PC-3 (cell line): ENCODE measurements at regions not wholly inside any gene's neighbourhood (a gene's known extent, or its start where the extent isn't known, plus 50 kb on each side); places are given as distances from the start of the nearest gene placed in this dataset.
"Not testable (repeated sequence)": the region's sequence is repeated elsewhere in the genome, so short reads cannot be mapped to it uniquely, and the experiment has no call there.

Source experiments
- ATAC-seq: fragments of 200-7000 bp; cut with Tn5 transposase; 2 replicates; pipeline ENCODE4 v1.9.1; 2020; ENCODE audit warnings: mild to moderate bottlenecking, moderate library complexity
- BruUV-seq: library from RNA; stranded (reverse); fragments of 400-500 nt; replicated peaks from 2 replicates; lab custom pipeline; 2021; lab: Mats Ljungman, UMichigan
- CTCF ChIA-PET: fragments of 300-600 bp; sonication (Branson Sonifier 250); formaldehyde crosslinking; loops from one replicate; lab custom pipeline; 2022; ENCODE audit warnings: antibody characterized with exemption; lab: Charles Lee
- POLR2A ChIA-PET: fragments of 300-600 bp; sonication (Branson Sonifier 250); formaldehyde crosslinking; loops from one replicate; lab custom pipeline; 2022; ENCODE audit warnings: antibody characterized with exemption; ENCODE audit not compliant: unreplicated experiment; lab: Charles Lee
- DNase-seq: peaks from one replicate; pipeline ENCODE4 v3.0.0-alpha.2; 2015
- H2AFZ ChIP-seq: fragments of 300-600 bp; sonication (generic); 2 replicates; pipeline ENCODE4 v1.6.0; 2016; ENCODE audit warnings: antibody characterized with exemption, low read length
- H3F3A ChIP-seq: fragments of 300-600 bp; sonication (generic); one replicate; pipeline ENCODE4 v1.6.0; 2017; ENCODE audit warnings: antibody characterized with exemption, low read length, control low read depth, mild to moderate bottlenecking; ENCODE audit not compliant: unreplicated experiment
- H3K27ac ChIP-seq: fragments of 300-600 bp; sonication (generic); 2 replicates; pipeline ENCODE4 v1.5.1; 2016; ENCODE audit warnings: mild to moderate bottlenecking, low read length
- H3K27me3 ChIP-seq: fragments of 300-600 bp; sonication (generic); 2 replicates; pipeline ENCODE4 v1.6.1; 2016; ENCODE audit warnings: low read length, mixed read lengths
- H3K36me3 ChIP-seq: fragments of 300-600 bp; sonication (generic); 2 replicates; pipeline ENCODE4 v1.6.1; 2016; ENCODE audit warnings: low read depth, mixed run types, low read length, mixed read lengths
- H3K4me1 ChIP-seq: fragments of 300-600 bp; sonication (generic); 2 replicates; pipeline ENCODE4 v1.5.1; 2016; ENCODE audit warnings: low read length; ENCODE audit not compliant: insufficient read depth
- H3K4me2 ChIP-seq: fragments of 300-600 bp; sonication (generic); 2 replicates; pipeline ENCODE4 v1.6.0; 2016; ENCODE audit warnings: low read length
- H3K4me3 ChIP-seq: fragments of 300-600 bp; sonication (generic); 2 replicates; pipeline ENCODE4 v1.5.1; 2016; ENCODE audit warnings: mild to moderate bottlenecking, low read length, mixed read lengths
- H3K79me2 ChIP-seq: fragments of 300-600 bp; sonication (generic); 2 replicates; pipeline ENCODE4 v1.6.1; 2017; ENCODE audit warnings: low read length, mixed read lengths
- H3K9ac ChIP-seq: fragments of 300-600 bp; sonication (generic); 2 replicates; pipeline ENCODE4 v1.6.0; 2016; ENCODE audit warnings: mild to moderate bottlenecking, low read length
- H3K9me2 ChIP-seq: fragments of 300-600 bp; sonication (generic); replicated peaks from 2 replicates; pipeline ENCODE4 v1.6.1; 2016; ENCODE audit warnings: mixed run types, low read length, mixed read lengths
- H3K9me3 ChIP-seq: fragments of 300-600 bp; sonication (generic); 2 replicates; pipeline ENCODE4 v1.6.1; 2016; ENCODE audit warnings: low read length, mixed read lengths
- H4K20me1 ChIP-seq: fragments of 300-600 bp; sonication (generic); 2 replicates; pipeline ENCODE4 v1.6.1; 2016; ENCODE audit warnings: low read length, mixed read lengths
- EZH2 ChIP-seq: fragments of 300-600 bp; sonication (generic); IDR thresholded peaks from one replicate; pipeline ENCODE4 v1.6.1; 2017; ENCODE audit warnings: antibody characterized with exemption, mild to moderate bottlenecking, low read length; ENCODE audit not compliant: unreplicated experiment
- EZH2phosphoT487 ChIP-seq: fragments of 300-600 bp; sonication (generic); IDR thresholded peaks from 2 replicates; pipeline ENCODE4 v1.6.1; 2018; ENCODE audit warnings: mild to moderate bottlenecking, antibody characterized with exemption, low read length, borderline replicate concordance
- intact Hi-C: fragments of 100-400 bp; cut with micrococcal nuclease; formaldehyde crosslinking; loops from 2 replicates; pipeline ENCODE4 v1.9.0; 2023
- TF ChIP-seq, protein P1 (sequence below): fragments of 300-600 bp; sonication (generic); conservative IDR thresholded peaks from 2 replicates; pipeline ENCODE4 v1.5.1; 2017; ENCODE audit warnings: antibody characterized with exemption, low read depth, mild to moderate bottlenecking, low read length

DNA sequence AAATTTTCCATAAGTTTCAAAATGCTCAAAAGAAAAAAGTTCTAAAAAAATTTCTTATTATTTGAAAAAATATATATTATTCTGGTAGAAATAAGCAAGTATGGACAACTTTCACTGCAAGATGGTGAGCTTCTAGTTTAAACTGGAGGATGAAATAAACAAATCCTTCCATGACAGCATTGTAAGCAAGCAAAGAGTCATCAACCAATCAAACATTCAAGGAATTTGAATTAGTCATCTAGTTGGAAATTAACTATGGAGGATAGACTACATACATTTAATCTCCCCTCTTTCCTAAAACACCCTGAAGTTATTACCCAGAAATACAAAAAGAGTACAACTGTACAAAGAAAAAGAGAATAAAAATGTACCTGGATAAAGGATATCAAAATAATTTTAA, 51.0 kb upstream of the IRX5 start:
- ATAC-seq (no peak), DNase-seq (no peak)
- H3K4me2 ChIP-seq, result no peak overlapping the region
- H4K20me1 ChIP-seq, result no peaks in the 10 kb centered on the region
- BruUV-seq, result no TSS peak
- H3K27me3 ChIP-seq, result no peaks in the 10 kb centered on the region
- no peaks in the 10 kb centered on the region for H3K9me3 ChIP-seq
- H3K79me2 ChIP-seq, result no peaks in the 10 kb centered on the region
- H2AFZ ChIP-seq, result no peak overlapping the region
- CTCF ChIA-PET, result no interaction called here
- no peaks in the 10 kb centered on the region for H3K9me2 ChIP-seq
- intact Hi-C loops, result no loop called here
- no peaks in the 10 kb centered on the region for H3K4me1 ChIP-seq
- no peaks in the 10 kb centered on the region for H3K36me3 ChIP-seq
- POLR2A ChIA-PET, result no interaction called here
- TF ChIP-seq EZH2phosphoT487 (no peak), EZH2 (no peak)
- TF ChIP-seq, protein P1, sequence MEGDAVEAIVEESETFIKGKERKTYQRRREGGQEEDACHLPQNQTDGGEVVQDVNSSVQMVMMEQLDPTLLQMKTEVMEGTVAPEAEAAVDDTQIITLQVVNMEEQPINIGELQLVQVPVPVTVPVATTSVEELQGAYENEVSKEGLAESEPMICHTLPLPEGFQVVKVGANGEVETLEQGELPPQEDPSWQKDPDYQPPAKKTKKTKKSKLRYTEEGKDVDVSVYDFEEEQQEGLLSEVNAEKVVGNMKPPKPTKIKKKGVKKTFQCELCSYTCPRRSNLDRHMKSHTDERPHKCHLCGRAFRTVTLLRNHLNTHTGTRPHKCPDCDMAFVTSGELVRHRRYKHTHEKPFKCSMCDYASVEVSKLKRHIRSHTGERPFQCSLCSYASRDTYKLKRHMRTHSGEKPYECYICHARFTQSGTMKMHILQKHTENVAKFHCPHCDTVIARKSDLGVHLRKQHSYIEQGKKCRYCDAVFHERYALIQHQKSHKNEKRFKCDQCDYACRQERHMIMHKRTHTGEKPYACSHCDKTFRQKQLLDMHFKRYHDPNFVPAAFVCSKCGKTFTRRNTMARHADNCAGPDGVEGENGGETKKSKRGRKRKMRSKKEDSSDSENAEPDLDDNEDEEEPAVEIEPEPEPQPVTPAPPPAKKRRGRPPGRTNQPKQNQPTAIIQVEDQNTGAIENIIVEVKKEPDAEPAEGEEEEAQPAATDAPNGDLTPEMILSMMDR, result no peak
- H3K9ac ChIP-seq, result no peak overlapping the region
- H3F3A ChIP-seq, result no peaks in the 10 kb centered on the region
- H3K27ac ChIP-seq, result no peak overlapping the region
- H3K4me3 ChIP-seq, result no peak overlapping the region

DNA sequence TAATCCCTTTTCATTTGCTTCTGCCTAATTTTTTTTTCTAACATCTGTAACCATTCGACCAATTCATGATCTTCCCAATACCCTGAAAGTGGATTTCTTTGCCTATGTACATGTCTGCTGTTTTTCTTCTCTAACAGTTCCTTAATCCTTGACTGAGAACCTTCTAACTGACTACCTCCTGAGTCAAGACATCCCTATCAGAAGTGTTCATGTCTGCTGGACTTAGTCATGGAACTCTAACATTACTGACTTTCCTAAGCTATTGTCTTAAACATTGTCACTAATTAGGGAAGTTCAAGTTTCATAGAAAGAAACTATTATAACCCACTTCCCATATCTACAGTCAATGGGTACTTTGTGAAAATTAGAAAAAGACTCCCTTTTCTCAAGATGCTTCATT, 52.4 kb upstream of the IRX5 start:
- POLR2A ChIA-PET, result no interaction called here

DNA sequence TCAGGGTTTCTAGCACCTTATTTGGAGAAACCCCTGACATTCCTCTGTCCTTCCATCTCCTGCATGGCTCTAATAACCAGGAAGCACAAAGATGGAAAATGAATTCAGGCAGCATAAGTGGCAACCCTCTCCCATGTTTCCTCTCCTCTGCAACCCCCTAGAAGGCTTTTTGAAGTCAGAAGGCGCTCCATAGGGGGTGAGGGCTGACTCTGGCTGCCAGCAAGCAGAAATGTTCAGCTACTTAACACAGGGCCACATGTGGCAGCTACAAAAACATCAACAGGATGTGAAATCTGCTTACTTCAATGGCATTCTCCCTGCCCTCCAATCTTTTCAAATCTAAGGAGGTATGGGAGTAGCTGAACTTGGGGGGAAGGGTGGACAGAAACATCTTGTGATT, 55.2 kb upstream of the IRX5 start:
- ATAC-seq, result no peak
- Histone ChIP-seq H3K9me2 (no peaks in the 10 kb centered on the region), H3K9ac (no peak overlapping the region), H3K4me2 (no peak overlapping the region), H3K4me1 (no peaks in the 10 kb centered on the region), H3K27ac (no peak overlapping the region), H3K4me3 (no peak overlapping the region), H2AFZ (no peak overlapping the region), H3K79me2 (no peaks in the 10 kb centered on the region), H3K27me3 (no peaks in the 10 kb centered on the region), H3F3A (no peaks in the 10 kb centered on the region), H3K9me3 (no peaks in the 10 kb centered on the region), H4K20me1 (no peaks in the 10 kb centered on the region), H3K36me3 (no peaks in the 10 kb centered on the region)
- no peak for DNase-seq
- POLR2A ChIA-PET, result no interaction called here
- no TSS peak for BruUV-seq
- intact Hi-C loops, result no loop called here
- TF ChIP-seq EZH2 (no peak), EZH2phosphoT487 (no peak)
- TF ChIP-seq, protein P1, result no peak
- CTCF ChIA-PET, result no interaction called here

More for the DNA sequence above, 52.4 kb upstream of the IRX5 start:
- no peak overlapping the region for H3K4me2 ChIP-seq
- no peaks in the 10 kb centered on the region for H3K27me3 ChIP-seq
- no peak overlapping the region for H3K27ac ChIP-seq
- H3K9me2 ChIP-seq, result no peaks in the 10 kb centered on the region
- no peaks in the 10 kb centered on the region for H3K9me3 ChIP-seq
- no peaks in the 10 kb centered on the region for H3K79me2 ChIP-seq
- BruUV-seq, result no TSS peak
- intact Hi-C loops, result no loop called here
- CTCF ChIA-PET, result no interaction called here
- H3K9ac ChIP-seq, result no peak overlapping the region
- no peaks in the 10 kb centered on the region for H3K4me1 ChIP-seq
- H4K20me1 ChIP-seq, result no peaks in the 10 kb centered on the region
- H3K4me3 ChIP-seq, result no peak overlapping the region
- ATAC-seq (no peak), DNase-seq (no peak)
- no peak overlapping the region for H2AFZ ChIP-seq
- no peaks in the 10 kb centered on the region for H3K36me3 ChIP-seq
- no peaks in the 10 kb centered on the region for H3F3A ChIP-seq
- TF ChIP-seq EZH2, result no peak

DNA sequence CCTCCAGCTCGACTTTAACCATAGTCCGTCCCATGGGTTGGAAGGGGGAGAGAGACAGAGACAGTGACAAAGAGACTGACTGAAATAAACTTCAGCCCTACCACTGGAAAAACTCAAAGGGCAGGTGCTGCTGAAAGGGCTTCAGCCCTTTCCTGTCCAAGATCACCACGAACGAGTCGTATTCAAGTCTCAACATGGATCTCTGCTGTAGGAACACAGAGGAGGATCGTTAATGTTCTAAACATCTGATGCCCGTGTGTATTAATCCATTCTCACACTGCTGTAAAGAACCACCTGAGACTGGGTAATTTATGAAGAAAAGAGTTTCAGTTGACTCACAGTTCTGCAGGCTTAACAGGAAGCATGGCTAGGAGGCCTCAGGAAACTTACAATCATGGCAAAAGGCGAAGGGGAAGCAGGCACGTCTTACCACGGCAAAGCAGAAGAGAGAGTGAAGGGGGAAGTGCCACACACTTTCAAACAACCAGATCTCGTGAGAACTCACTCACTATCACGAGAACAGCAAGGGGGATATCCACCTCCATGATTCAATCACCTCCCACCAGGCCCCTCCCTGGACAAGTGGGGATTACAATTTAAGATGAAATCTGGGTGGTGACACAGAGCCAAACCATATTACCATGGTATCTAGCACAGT, 56.8 kb upstream of the IRX5 start:
- H3K4me1 ChIP-seq, H3K36me3 ChIP-seq, H3K9me2 ChIP-seq, BruUV-seq, H3K9me3 ChIP-seq, DNase-seq, ATAC-seq, H2AFZ ChIP-seq, H4K20me1 ChIP-seq, H3K79me2 ChIP-seq, POLR2A ChIA-PET, H3K4me2 ChIP-seq, H3K27ac ChIP-seq, intact Hi-C loops, H3K4me3 ChIP-seq, H3F3A ChIP-seq, H3K27me3 ChIP-seq, CTCF ChIA-PET, H3K9ac ChIP-seq: not testable (repeated sequence)
